DMS153 (cell line): ENCODE measurements at regions not wholly inside any gene's neighbourhood (a gene's known extent, or its start where the extent isn't known, plus 50 kb on each side); places are given as distances from the start of the nearest gene placed in this dataset.
"Not testable (repeated sequence)": the region's sequence is repeated elsewhere in the genome, so short reads cannot be mapped to it uniquely, and the experiment has no call there.

Experiments
- DNase-seq: peaks from one replicate; lab custom pipeline; 2025; lab: John Stamatoyannopoulos, UW

GRCh38 chr2:145787597-145788361, 1267.9 kb upstream of the ZEB2 start:
- not testable (repeated sequence) for DNase-seq

GRCh38 chr2:145782607-145783006, 1262.7 kb upstream of the ZEB2 start:
- not testable (repeated sequence) for DNase-seq

DNA sequence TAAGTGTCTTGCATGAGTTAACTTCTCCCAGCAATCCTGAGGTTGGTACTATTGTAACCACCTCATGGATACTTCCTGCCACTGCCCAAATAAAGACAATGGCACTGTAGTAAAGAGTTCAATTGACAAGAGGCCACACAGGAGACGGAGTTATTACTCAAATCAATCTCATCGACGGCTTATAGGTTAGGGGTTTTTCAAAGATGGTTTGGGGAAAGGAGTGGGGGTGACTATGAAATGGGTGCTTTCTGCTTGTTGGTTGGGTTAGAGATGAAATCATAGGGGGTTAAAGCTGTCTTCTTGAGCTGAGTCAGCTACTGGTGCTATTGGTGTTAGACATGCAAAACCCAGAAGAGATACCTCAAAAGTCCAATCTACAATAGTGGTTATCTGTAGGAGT, 1258.0 kb upstream of the ZEB2 start:
- DNase-seq, result no peak

GRCh38 chr2:145777297-145777696, 1257.4 kb upstream of the ZEB2 start:
- DNase-seq, result no peak

DNA sequence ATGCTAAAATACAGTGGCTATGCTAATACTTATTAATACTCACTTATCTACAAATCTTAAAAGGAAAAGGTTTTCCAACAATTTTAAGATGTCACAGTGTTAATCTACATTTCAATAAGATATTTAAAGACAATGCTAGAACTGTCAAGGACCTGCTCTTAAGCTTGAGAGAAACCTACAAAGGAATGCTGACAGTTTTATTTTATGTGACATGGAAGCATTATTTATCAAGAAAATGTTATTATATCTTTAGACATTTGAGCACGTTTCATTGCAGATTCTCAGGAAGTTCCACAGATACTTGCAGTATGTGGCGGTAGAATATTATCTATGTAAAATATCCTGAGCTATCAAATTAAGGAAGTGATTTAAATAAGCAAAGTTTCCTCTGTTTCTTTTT, 1255.7 kb upstream of the ZEB2 start:
- no peak for DNase-seq

DNA sequence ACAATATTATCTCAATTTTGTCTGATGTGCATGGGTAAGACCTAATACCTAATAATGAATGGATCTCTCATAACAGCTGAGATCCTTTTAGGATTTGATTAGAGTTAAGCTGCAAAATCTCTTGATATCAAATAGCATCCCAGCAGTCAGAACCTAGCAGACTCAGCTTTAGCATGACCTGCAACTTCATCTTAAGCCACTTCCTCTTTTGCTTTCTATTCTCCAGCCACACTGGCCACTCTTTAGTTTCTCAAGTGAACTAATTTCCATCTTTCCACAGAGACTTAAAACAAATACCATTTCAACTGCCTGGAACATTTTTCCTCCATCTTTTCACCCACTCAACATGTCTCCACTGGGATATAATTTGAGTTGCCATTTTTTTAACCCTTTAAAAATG, 1251.6 kb upstream of the ZEB2 start:
- DNase-seq, result no peak

DNA sequence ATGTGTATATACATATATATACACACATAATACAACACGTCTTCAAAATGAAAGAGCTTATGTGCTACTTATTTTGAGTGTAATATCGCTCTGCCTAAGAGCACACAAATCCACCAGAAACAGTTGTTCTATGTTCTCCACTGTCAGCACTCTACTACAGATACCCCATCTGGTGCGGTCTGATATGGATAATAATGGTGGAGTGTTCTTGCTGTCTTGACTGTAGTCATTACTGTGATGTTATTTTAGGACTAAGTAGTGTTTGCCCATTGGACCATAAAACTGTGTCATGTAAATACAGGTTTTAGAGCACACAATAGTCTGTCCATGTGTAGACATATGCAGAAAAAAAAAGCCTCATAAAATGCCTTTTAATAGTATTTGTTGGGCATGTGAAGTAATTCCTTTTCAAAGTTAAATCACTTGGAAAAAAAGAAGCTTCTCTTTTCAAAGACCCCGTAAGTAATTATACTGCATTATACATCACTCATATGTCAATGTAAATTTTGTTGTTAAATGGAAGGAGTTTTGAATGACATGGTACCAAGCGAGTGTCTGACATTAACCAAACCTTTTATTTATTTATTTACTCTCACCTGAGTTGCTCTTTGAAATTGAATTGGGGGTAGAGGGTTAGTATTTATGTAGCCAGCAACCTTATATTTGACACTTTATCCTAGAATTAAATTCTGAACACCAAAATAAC, 1249.2 kb upstream of the ZEB2 start:
- peak; percentile 5 for DNase-seq

DNA sequence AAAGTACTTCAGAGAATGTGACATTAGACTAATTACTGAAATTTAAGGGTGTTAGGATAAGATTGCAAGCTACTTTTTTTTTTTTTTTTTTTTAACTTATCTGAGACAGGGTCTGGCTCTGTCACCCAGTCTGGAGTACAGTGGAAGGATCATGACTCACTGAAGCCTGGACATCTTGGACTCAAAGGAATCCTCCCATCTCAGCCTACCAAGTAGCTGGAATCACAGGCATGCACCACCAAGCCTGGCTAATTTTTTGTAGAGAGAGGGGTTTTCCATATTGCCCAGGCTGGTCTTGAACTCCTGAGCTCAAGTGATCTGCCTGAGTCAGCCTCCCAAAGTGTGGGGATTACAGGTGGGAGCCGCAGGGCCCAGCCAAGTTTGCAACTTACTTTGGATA, 1246.0 kb upstream of the ZEB2 start:
- DNase-seq, result no peak

- DNase-seq, result peak; percentile 60
These were observed 1244.7 kb upstream of the ZEB2 start for GRCh38 chr2:145764631-145765030.

- no peak for DNase-seq
These were observed 1241.1 kb upstream of the ZEB2 start for GRCh38 chr2:145760781-145761649.

GRCh38 chr2:145759228-145759915, 1239.5 kb upstream of the ZEB2 start:
- DNase-seq, result no peak

DNA sequence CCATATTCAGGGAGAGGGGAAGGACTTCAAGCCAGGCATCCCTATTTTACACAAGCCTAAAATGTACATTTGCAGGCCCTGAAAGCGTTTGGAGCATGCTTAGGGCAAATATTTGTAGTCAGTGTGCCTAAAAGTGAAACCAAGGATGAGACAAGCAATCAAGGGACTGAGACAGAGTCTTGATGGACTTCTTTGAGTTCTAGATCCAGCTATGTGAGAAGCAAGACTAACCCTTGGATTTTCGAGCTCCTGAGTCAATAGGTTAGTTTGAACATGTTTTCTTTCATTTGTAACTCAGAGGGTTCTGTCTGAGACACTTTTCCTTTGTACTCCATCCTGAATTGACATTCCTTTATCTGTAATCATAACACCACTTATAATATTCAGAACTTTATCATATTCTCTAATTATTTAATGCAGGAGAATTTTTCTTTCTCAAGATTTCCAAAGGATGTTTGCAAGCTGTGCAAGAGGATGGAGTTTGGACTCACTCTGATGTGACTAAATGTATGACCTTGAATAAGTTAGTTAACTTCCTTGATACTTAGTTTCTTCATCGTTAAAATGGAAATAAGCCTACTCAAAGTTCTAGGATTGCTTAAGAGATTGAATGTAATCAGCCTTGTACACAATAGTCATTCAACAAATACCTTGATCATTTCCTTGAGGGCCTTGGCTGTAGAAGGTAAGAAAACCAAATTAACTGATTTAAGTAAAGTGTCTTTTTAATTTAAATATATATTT, 1237.8 kb upstream of the ZEB2 start:
- DNase-seq, result no peak

- no peak for DNase-seq
These were observed 1235.3 kb upstream of the ZEB2 start for GRCh38 chr2:145755019-145755837.

GRCh38 chr2:145753966-145754365, 1234.0 kb upstream of the ZEB2 start:
- DNase-seq, result no peak

DNA sequence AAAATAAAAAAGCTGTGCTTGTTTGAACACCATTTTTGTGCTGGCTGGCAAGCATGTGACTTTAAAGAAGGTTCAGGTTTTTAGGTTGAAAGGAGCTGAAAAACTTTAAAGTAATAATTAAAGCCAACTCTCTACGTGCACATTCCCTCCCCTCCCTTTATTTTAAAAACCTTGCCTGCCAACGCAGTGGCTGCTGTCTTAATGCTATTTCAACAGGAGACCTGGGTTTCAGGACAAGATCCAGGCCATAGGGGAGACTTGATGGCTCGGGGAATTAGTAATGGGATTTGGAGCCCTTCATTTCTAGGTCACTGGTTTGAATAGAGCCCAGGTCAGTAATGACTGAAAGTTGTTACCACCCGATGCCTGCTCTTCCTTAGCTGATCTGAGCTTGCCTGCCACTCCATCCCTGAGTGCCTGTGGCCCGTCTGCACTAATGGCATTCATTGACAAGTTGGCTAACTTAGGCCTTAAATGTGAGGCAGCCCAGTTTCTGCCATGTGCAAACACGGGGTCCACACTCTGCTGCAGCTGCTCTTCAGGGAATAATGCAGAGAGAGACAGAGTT, 1233.2 kb upstream of the ZEB2 start:
- no peak for DNase-seq

GRCh38 chr2:145752091-145752806, 1232.3 kb upstream of the ZEB2 start:
- DNase-seq, result peak; percentile 17

GRCh38 chr2:145751629-145752028, 1231.7 kb upstream of the ZEB2 start:
- DNase-seq, result no peak

DNA sequence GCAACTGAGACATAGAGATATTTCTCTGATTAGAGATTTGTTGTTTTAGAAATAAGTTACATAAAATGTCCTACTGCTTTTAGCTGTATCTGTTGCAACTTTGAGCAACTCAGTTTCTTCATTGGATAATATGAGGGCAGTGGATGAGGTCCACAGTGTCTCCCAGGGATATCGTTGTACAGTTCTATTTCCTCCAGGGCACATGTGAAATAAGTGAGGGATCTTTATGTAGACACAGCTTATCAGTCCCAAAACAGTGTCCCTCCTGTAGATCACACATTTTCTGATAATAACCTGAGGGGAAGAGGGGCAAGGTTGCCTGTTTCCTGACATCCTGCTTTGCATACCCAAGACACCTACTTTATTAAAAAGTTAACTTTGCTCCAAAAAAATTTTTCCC, 1231.2 kb upstream of the ZEB2 start:
- no peak for DNase-seq

DNA sequence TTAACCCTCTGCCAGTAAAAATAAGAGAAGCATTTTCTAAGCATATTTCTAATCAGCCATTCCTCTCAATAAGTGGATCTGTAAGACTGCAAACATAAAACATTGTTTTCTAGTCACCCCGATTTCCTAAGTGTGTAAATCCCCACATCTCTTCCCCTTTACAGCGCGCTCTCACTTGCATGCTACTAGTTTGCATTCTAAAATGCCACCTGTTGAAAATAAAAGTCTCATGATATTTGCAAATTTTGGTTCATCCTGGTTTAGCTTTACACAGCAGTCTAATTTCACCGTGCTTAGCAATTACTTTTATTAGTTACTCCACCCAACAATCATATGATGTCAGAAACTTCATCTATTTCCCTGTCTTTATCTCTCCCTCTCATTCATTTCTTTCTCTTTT, 1230.7 kb upstream of the ZEB2 start:
- DNase-seq, result no peak
